Chondrocyte (in vitro differentiated cells): ENCODE measurements at regions not wholly inside any gene's neighbourhood (a gene's known extent, or its start where the extent isn't known, plus 50 kb on each side); places are given as distances from the start of the nearest gene placed in this dataset.

Experiments used
- DNase-seq: peaks from one replicate; pipeline ENCODE4 v3.0.0; 2021; ENCODE audit warnings: mixed read lengths, low spot score
- H3K27ac Mint-ChIP-seq: one replicate; pipeline ENCODE4 v1.8.0; 2021; ENCODE audit warnings: mild to moderate bottlenecking, moderate library complexity, mixed read lengths; ENCODE audit not compliant: unreplicated experiment
- H3K27me3 Mint-ChIP-seq: 2 replicates; pipeline ENCODE4 v1.8.0; 2021; ENCODE audit warnings: low read depth, mixed read lengths
- H3K36me3 Mint-ChIP-seq: 2 replicates; pipeline ENCODE4 v1.8.0; 2021; ENCODE audit warnings: low read depth, mixed read lengths
- H3K4me1 Mint-ChIP-seq: 2 replicates; pipeline ENCODE4 v1.8.0; 2021; ENCODE audit warnings: low read depth, mild to moderate bottlenecking, mixed read lengths
- H3K4me3 Mint-ChIP-seq: one replicate; pipeline ENCODE4 v1.8.0; 2021; ENCODE audit warnings: mild to moderate bottlenecking, moderate library complexity, mixed read lengths; ENCODE audit not compliant: unreplicated experiment
- H3K9me3 Mint-ChIP-seq: 2 replicates; pipeline ENCODE4 v1.8.0; 2021; ENCODE audit warnings: low read depth, mixed read lengths
- TF ChIP-seq, protein P1 (sequence below): fragments of 200-600 bp; sonication (generic); IDR thresholded peaks from 2 replicates; pipeline ENCODE4 v1.5.0; 2021; ENCODE audit warnings: antibody characterized with exemption, mild to moderate bottlenecking, moderate library complexity

DNA sequence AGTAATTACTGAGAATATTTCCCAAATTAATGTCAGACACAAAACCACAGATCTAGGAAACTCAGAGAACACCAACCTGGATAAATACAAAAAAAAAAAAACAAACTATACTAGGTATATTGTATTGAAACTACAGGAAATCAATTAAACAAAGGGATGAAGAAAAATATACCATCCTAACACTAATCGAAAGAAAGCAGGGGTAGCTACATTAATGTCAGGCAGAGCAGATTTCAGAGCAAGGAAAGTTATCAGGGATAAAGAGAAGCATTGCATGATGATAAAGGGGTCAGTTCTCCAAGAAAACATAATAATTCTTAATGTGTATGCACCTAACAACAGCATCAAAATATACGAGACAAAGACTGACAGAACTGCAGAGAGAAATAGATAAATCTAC is 89.9 kb downstream of the TOMM20 start:
- no peak for DNase-seq
- TF ChIP-seq, protein P1, sequence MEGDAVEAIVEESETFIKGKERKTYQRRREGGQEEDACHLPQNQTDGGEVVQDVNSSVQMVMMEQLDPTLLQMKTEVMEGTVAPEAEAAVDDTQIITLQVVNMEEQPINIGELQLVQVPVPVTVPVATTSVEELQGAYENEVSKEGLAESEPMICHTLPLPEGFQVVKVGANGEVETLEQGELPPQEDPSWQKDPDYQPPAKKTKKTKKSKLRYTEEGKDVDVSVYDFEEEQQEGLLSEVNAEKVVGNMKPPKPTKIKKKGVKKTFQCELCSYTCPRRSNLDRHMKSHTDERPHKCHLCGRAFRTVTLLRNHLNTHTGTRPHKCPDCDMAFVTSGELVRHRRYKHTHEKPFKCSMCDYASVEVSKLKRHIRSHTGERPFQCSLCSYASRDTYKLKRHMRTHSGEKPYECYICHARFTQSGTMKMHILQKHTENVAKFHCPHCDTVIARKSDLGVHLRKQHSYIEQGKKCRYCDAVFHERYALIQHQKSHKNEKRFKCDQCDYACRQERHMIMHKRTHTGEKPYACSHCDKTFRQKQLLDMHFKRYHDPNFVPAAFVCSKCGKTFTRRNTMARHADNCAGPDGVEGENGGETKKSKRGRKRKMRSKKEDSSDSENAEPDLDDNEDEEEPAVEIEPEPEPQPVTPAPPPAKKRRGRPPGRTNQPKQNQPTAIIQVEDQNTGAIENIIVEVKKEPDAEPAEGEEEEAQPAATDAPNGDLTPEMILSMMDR: no peak
- H3K27me3 Mint-ChIP-seq: no peaks in the 10 kb centered on the region
- H3K36me3 Mint-ChIP-seq: peaks cover 8% of the 10 kb centered on the region
- H3K27ac Mint-ChIP-seq: no peak overlapping the region
- no peaks in the 10 kb centered on the region for H3K4me1 Mint-ChIP-seq
- H3K4me3 Mint-ChIP-seq: no peak overlapping the region
- H3K9me3 Mint-ChIP-seq: peaks cover 17% of the 10 kb centered on the region

DNA sequence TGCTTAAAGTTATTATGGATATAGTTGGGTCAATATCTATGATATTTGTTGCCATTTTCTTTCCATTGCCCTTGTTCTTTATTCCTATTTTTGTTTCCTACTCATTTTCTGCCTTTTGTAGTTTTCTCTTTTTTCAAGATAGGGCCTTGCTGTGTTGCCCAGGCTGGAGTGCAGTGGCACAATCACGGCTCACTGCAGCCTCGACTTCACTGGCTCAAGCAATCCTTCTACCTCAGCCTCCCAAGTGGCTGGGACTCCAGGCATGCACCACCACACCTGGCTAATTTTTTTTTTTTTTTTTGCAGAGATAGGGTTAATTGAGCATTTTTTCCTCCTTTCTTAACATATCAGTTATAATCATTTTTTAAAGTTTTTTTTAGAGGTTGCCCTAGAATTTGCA is 92.7 kb downstream of the TOMM20 start:
- H3K36me3 Mint-ChIP-seq: peaks cover 8% of the 10 kb centered on the region
- TF ChIP-seq, protein P1: no peak
- peaks cover 17% of the 10 kb centered on the region for H3K9me3 Mint-ChIP-seq
- H3K27me3 Mint-ChIP-seq: no peaks in the 10 kb centered on the region
- H3K4me3 Mint-ChIP-seq: no peak overlapping the region
- DNase-seq: no peak
- H3K27ac Mint-ChIP-seq: no peak overlapping the region
- H3K4me1 Mint-ChIP-seq: no peaks in the 10 kb centered on the region

DNA sequence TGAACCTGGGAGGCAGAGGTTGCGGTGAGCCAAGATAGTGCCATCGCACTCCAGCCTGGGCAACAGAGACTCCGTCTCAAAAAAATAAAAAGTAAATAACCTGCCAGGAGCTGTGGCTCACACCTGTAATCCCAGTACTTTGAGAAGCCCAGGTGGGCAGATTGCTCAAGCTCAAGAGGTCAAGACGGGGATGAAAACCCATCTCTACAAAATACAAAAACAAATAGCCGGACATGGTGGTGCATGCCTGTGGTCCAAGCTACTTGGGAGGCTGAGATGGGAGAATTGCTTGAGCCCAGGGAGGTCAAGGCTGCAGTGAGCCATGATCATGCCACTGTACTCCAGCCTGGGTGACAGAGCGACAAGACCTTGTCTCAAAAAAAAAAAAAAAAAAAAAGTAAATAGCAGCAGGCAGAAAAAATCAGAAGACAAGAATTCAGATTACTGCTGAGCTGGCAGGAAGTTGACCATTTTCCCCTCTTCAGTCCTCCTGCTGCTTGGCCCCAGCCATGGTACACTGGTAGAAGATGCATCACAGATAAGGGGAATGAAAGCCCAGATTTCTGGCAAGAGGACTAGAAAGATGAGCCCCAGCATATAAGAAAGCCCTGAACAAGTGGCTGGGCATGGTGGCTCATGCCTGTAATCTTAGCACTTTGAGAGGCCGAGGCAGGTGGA is 97.6 kb downstream of the TOMM20 start:
- no peaks in the 10 kb centered on the region for H3K36me3 Mint-ChIP-seq
- H3K27me3 Mint-ChIP-seq: no peaks in the 10 kb centered on the region

DNA sequence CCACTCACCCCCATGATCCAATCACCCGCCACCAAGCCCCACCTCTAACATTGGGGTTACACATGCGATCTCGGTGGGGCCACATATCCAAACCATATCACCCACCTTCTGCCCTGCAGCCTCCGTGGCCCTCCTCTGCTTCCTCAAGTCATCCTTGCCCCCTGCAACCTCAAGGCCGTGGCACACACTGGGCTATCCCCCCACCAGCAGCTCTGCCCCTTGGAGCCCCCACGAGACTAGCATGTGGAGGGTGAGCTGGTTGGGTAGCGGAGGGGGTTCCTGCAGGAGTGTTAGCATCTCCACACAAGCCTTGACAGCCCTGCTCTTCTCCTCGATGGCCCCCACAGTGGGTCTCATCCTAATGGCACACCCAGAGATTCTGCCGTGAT is 100.8 kb downstream of the TOMM20 start:
- Mint-ChIP-seq H3K4me1 (peaks cover 18% of the 10 kb centered on the region), H3K27me3 (no peaks in the 10 kb centered on the region), H3K9me3 (no peaks in the 10 kb centered on the region), H3K4me3 (no peak overlapping the region), H3K27ac (no peak overlapping the region), H3K36me3 (no peaks in the 10 kb centered on the region)
- TF ChIP-seq, protein P1: no peak
- DNase-seq: no peak

More for the DNA sequence above, 97.6 kb downstream of the TOMM20 start:
- TF ChIP-seq, protein P1: no peak
- H3K27ac Mint-ChIP-seq: no peak overlapping the region
- H3K4me3 Mint-ChIP-seq: no peak overlapping the region
- no peaks in the 10 kb centered on the region for H3K9me3 Mint-ChIP-seq
- H3K4me1 Mint-ChIP-seq: no peaks in the 10 kb centered on the region
- no peak for DNase-seq

DNA sequence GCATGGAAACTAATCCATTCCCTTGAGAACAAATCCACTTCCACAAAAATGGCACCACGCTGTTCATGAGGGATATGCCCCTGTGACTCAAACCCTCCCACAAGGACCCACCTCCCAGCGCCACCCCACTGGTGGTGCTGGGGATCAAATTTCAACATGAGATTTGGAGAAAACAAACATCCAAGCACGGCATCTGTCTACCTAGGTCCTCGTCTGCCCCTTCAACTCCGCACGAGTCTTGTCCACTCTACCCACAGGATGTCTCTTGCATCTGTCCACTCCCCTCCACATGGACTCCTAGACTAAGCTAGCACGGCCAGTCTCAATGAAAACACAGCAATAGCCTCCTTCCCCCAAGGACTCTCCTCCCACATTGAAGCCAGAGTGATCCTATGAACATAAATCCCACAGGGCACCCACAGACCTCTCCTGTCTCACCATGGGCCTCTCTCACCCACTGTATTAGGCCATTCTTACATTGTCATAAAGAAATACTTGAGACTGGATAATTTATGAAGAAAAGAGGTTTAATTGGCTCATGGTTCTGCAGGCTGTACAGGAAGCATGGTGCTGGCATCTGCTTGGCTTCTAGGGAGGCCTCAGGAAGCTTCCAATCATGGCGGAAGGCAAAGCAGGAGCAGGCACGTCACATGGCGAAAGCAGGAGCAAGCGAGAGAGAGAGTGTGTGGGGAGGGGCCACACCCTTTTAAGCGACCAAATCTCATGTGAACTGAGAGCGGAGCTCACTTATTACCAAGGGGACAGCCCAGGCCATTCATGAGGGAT is 101.4 kb downstream of the TOMM20 start:
- Mint-ChIP-seq H3K36me3 (no peaks in the 10 kb centered on the region), H3K27me3 (no peaks in the 10 kb centered on the region), H3K27ac (no peak overlapping the region), H3K9me3 (no peaks in the 10 kb centered on the region), H3K4me3 (no peak overlapping the region), H3K4me1 (peaks cover 24% of the 10 kb centered on the region)
- DNase-seq: no peak
- TF ChIP-seq, protein P1: no peak
